Astrocyte of the cerebellum (primary cell): ENCODE measurements at regions not wholly inside any gene's neighbourhood (a gene's known extent, or its start where the extent isn't known, plus 50 kb on each side); places are given as distances from the start of the nearest gene placed in this dataset.

Experiments used
- DNase-seq: peaks from one replicate; pipeline ENCODE4 v3.0.0-alpha.2; 2011; ENCODE audit warnings: low read depth
- H3K4me3 ChIP-seq: 2 replicates; pipeline ENCODE4 v1.5.1; 2011; ENCODE audit warnings: mild to moderate bottlenecking, low read depth, low read length, moderate library complexity
- in situ Hi-C: cut with HindIII; loops from 2 replicates; pipeline ENCODE4 v1.10.0; 2017; ENCODE audit warnings: low sequenced_read_pairs
- TF ChIP-seq, protein P1 (sequence below): IDR thresholded peaks from 2 replicates; pipeline ENCODE4 v1.5.1; 2012; ENCODE audit warnings: low read length, low read depth, moderate library complexity, mild to moderate bottlenecking; ENCODE audit errors: missing control alignments

DNA sequence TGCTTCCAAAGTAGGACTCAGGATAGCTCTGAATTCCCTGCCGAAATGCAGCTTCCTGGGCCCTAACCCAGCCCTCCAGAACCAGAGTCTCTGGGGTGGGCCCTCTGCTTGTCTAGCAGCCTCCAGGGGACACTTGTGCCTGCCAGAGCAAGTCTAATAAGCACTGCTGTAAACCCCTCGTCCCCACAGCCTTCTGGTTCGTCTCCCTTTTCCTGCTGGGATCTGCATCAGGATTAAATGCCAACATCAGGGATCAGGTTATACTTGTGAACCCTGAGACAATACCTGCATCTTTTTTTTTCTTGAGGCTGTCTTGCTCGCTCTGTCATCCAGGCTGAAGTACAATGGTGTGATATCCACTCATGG, 282.0 kb downstream of the SEC14L1 start:
- TF ChIP-seq, protein P1, sequence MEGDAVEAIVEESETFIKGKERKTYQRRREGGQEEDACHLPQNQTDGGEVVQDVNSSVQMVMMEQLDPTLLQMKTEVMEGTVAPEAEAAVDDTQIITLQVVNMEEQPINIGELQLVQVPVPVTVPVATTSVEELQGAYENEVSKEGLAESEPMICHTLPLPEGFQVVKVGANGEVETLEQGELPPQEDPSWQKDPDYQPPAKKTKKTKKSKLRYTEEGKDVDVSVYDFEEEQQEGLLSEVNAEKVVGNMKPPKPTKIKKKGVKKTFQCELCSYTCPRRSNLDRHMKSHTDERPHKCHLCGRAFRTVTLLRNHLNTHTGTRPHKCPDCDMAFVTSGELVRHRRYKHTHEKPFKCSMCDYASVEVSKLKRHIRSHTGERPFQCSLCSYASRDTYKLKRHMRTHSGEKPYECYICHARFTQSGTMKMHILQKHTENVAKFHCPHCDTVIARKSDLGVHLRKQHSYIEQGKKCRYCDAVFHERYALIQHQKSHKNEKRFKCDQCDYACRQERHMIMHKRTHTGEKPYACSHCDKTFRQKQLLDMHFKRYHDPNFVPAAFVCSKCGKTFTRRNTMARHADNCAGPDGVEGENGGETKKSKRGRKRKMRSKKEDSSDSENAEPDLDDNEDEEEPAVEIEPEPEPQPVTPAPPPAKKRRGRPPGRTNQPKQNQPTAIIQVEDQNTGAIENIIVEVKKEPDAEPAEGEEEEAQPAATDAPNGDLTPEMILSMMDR, result no peak
- no peak for DNase-seq
- in situ Hi-C loops, result loop anchor here (5.0 kb wide), 1 partner anchor 95 kb away; no protein-coding TSS in a partner anchor
- no peak overlapping the region for H3K4me3 ChIP-seq

DNA sequence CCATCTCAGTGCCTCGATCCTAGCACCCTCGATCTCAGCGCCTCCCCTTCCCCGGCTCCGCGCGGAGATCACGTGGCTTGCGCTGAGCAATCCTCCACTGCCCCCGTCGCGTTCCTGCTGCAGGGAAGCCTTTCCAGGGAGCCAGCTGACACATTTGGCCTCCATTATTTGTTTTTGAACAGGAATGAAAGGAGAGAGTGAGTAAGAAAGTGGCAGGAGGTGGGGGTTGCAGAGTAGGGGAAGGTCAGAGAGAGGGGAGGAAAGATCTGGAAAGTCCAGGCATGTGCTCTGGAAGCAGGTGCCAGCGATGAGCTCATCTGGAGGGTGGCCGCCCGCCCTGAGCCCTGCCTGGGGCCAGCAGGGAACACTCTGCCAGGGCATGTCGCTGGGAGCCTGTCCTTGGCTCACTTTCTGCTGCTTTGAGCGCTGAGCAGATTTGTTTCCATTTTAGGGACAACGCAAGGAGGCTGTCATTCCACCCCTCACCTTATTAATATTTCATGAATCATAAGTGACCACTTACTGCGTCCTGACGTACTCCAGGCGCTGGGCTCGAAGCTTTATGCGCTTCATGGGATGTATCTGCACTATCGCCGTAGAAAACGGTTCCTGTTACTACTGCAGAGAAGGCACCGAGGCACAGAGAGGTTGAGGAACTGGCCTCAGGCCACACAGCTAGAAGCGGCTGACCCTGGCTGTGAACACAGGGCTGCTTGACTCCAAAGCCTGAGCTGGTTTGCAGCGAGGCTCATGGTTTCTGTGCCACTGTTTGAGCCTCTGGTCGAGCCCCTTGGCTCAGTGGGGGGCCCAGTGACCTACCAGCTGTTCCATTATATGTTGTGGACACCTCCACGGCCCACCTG, 283.1 kb downstream of the SEC14L1 start:
- no peak overlapping the region for H3K4me3 ChIP-seq
- in situ Hi-C loops, result loop anchor here (5.0 kb wide), 1 partner anchor 97 kb away; no protein-coding TSS in a partner anchor
- DNase-seq, result peak; percentile 87
- TF ChIP-seq, protein P1, result no peak

DNA sequence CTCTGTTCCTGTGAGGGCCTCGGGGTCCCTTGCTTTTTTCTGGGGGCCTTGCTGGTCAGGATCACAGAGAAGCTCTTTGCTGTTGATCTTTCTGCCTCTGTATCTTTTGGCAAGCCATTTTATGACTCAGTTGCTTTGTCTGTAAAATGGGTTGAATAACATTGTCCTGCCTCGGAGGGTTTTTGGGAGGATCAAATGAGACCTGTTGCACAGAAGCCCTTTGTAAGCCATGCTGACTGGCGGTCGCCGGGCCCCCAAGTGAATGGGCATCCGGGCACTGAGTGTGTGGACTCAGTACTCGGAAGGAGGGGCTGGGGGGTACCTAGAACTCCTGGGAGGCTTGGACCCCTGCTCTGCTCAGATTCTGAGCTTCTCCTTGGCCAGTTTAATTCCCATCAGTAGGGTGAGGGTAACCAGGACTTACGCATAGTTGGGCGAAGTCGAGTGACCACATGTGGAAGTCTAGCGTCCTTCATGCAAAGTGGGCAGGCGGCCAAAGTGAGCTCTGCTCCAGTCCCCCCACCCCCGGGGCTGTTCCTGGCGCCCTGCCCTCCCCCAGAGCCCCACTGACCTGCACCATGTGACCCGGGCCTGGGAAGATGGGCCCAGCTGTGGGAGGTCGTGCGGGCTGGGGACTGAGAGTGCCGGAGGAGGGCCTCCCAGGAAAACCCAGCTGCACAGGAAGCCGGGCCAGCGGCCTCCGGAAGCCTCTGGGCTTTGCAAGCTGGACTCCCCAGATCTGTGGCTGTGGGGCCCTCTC, 284.0 kb downstream of the SEC14L1 start:
- no peak overlapping the region for H3K4me3 ChIP-seq
- TF ChIP-seq, protein P1, result no peak
- peak; percentile 78 for DNase-seq
- in situ Hi-C loops, result loop anchor here (5.0 kb wide), 1 partner anchor 97 kb away; no protein-coding TSS in a partner anchor

DNA sequence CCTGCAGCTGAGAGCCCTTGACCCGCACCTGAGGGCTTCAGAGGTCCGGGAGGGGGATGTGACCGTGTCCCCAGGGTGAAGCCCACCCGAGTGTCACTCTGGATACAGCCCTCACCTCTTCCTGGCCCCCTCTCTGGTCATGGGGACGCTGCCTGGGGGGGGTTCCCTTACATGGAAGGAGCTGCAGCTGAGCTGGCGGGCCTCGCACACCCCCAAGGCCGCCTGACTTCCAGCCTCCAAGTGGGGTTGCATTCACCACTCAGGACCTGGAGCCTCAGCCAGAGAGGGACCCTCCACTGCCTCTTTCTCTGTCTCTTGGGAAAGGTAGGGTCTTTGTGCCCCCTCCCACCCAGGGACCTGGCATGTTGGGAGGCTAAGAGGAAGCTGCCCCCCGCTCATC, 284.6 kb downstream of the SEC14L1 start:
- H3K4me3 ChIP-seq, result no peak overlapping the region
- in situ Hi-C loops, result no loop called here
- DNase-seq, result no peak
- TF ChIP-seq, protein P1, result no peak

DNA sequence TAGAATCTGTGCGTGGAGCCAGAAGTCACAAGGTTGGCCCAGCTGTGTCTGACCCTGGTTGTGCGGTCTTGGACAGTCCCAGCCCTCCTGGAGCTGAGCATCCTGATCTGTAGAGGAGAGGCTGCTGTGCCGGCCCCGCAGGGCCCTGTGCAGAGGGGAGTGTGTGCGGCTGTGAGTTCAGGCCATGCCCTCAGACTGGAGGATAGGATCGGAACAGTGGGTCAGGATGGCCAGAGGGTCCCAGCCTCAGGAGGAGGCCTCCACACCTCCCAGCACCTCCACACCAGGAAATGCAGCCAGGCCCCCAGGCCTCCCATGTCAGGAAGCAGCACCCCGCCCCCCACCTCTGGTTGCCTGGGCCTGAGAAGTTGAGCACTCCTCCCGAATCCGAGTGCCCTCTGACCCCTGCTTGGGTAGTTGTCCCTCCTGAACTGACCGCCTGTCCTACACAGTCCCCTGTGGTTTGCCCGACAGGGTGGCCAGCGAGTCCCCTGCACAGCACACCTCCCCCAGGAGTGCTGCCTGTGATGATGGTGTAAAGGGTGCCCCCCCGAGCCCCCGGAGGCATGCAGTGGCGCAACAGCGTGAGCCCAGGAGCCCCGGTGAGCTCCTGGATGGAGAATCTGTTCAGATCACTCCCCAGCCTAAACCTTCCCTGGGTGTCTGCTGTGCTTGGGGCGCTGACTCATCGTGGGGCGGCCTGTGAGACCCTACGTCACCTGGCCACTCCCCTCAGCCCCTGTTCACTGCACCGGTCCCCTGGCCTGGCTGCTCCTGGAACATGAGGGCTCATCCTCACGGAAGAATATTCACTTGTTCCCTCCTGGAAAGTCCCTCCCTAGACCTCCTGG, 285.2 kb downstream of the SEC14L1 start:
- H3K4me3 ChIP-seq, result no peak overlapping the region
- in situ Hi-C loops, result no loop called here
- DNase-seq, result peak; percentile 69
- TF ChIP-seq, protein P1, result no peak
